Sigmoid colon (tissue), 6 donors: ENCODE measurements at regions not wholly inside any gene's neighbourhood (a gene's known extent, or its start where the extent isn't known, plus 50 kb on each side); places are given as distances from the start of the nearest gene placed in this dataset.

Source experiments
- DNase-seq: peaks from one replicate; pipeline ENCODE4 v3.0.0-alpha.2; 2019
- H3K27ac ChIP-seq, 4 donors: fragments of 200-600 bp; sonication (generic); one replicate each; pipeline ENCODE4 v1.5.1; 2016 to 2019; ENCODE audit warnings: mild to moderate bottlenecking in 1 of 4
- H3K27me3 ChIP-seq, 3 donors: fragments of 200-600 bp; sonication (generic); one replicate each; pipeline ENCODE4 v1.5.1; 2019; ENCODE audit warnings: mild to moderate bottlenecking in 1 of 3
- H3K36me3 ChIP-seq, 4 donors: fragments of 200-600 bp; sonication (generic); one replicate each; pipeline ENCODE4 v1.5.1; 2016 to 2019
- H3K4me1 ChIP-seq, 4 donors: fragments of 200-600 bp; sonication (generic); one replicate each; pipeline ENCODE4 v1.5.1; 2017 to 2019
- H3K4me3 ChIP-seq, 4 donors: fragments of 200-600 bp; sonication (generic); one replicate each; pipeline ENCODE4 v1.5.1; 2017 to 2019; ENCODE audit warnings: mild to moderate bottlenecking in 2 of 4, moderate library complexity in 1 of 4
- H3K9me3 ChIP-seq, 4 donors: fragments of 200-600 bp in 3 of 4; sonication (generic) in 3 of 4; one replicate each; pipeline versions ENCODE4 v1.5.1 to v1.6.1; 2013 to 2019
- CTCF ChIP-seq, 4 experiments: fragments of 450-650 bp in 3 of 4; fragments of 200-600 bp in 1 of 4; IDR thresholded peaks; one replicate each; pipeline ENCODE4 v1.5.1; 2016 to 2019; ENCODE audit warnings: antibody characterized with exemption in 4 of 4, mild to moderate bottlenecking in 3 of 4, moderate library complexity in 2 of 4
- EP300 ChIP-seq, 4 donors: sonication (generic); formaldehyde crosslinking; IDR thresholded peaks; one replicate each; pipeline ENCODE4 v1.6.1; 2017; ENCODE audit warnings: antibody characterized with exemption in 4 of 4
- POLR2A ChIP-seq, 2 donors: fragments of 450-650 bp; IDR thresholded peaks; one replicate each; pipeline ENCODE4 v1.6.1; 2016; ENCODE audit warnings: antibody characterized with exemption in 2 of 2, mild to moderate bottlenecking in 2 of 2, moderate library complexity in 2 of 2
- POLR2AphosphoS5 ChIP-seq, 4 donors: sonication (generic); formaldehyde crosslinking; IDR thresholded peaks; one replicate each; pipeline ENCODE4 v1.6.1; 2017; ENCODE audit warnings: antibody characterized with exemption in 4 of 4
- WGBS, 2 donors: extraction: QIAGEN DNeasy Blood & Tissue Kit; methylation state at CpG; one replicate each; pipeline ENCODE4 v1.1.7; 2013; 5-methylcytosine and 5-hydroxymethylcytosine counted together
- intact Hi-C: fragments of 100-400 bp; cut with DNase I; formaldehyde crosslinking; loops from one replicate; pipeline ENCODE4 v1.15.1; 2023
- donor health status: healthy with polysubstance abuse.
- donor health status: healthy.

GRCh38 chr2:118340103-118340502 is 251.8 kb downstream of the INSIG2 start:
- DNase-seq, result no peak
- intact Hi-C loops, result no loop called here
- Histone ChIP-seq H3K36me3 (no peaks in the 10 kb centered on the region), H3K9me3 (peaks cover 0 to 5% (median 2%) of the 10 kb centered on the region in 4 donors), H3K27ac (no peak overlapping the region), H3K4me3 (no peak overlapping the region), H3K4me1 (no peaks in the 10 kb centered on the region), H3K27me3 (no peaks in the 10 kb centered on the region)
- no peak for TF ChIP-seq EP300 (IDR thresholded peaks at IDR 0.05)
- TF ChIP-seq CTCF (IDR thresholded peaks at IDR 0.05), result no peak
- no peak for TF ChIP-seq POLR2AphosphoS5 (IDR thresholded peaks at IDR 0.05)
- TF ChIP-seq POLR2A (IDR thresholded peaks at IDR 0.05), result no peak
- 77 to 87% methylated on average over 5 of the region's 5 CpGs for WGBS, 2 donors

- Histone ChIP-seq H3K9me3 (peaks cover 0 to 5% (median 2%) of the 10 kb centered on the region in 4 donors), H3K4me3 (no peak overlapping the region), H3K27ac (no peak overlapping the region), H3K27me3 (no peaks in the 10 kb centered on the region), H3K4me1 (no peaks in the 10 kb centered on the region), H3K36me3 (no peaks in the 10 kb centered on the region)
- intact Hi-C loops, result no loop called here
- no peak for TF ChIP-seq CTCF (IDR thresholded peaks at IDR 0.05)
- no peak for TF ChIP-seq POLR2A (IDR thresholded peaks at IDR 0.05)
- DNase-seq, result no peak
- WGBS, 2 donors, result 95 to 96% methylated on average over 1 of the region's 1 CpG
These were observed 251.1 kb downstream of the INSIG2 start for GRCh38 chr2:118339386-118339785.

- Histone ChIP-seq H3K4me3 (no peak overlapping the region), H3K36me3 (no peaks in the 10 kb centered on the region), H3K27me3 (no peaks in the 10 kb centered on the region), H3K4me1 (no peaks in the 10 kb centered on the region), H3K27ac (no peak overlapping the region), H3K9me3 (no peaks in the 10 kb centered on the region)
- no peak for DNase-seq
- intact Hi-C loops, result no loop called here
- TF ChIP-seq CTCF (IDR thresholded peaks at IDR 0.05) (no peak), POLR2AphosphoS5 (IDR thresholded peaks at IDR 0.05) (no peak), EP300 (IDR thresholded peaks at IDR 0.05) (no peak)
These were observed 245.4 kb downstream of the INSIG2 start for GRCh38 chr2:118333664-118334063.

- no peaks in the 10 kb centered on the region for H3K4me1 ChIP-seq
- no peak for TF ChIP-seq CTCF (IDR thresholded peaks at IDR 0.05)
- H3K27me3 ChIP-seq, result peaks cover 0 to 9% (median 0%) of the 10 kb centered on the region in 3 donors
- no peaks in the 10 kb centered on the region for H3K9me3 ChIP-seq
- H3K36me3 ChIP-seq, result no peaks in the 10 kb centered on the region
- DNase-seq, result no peak
- H3K4me3 ChIP-seq, result no peak overlapping the region
- intact Hi-C loops, result no loop called here
- 75 to 81% methylated on average over 6 of the region's 6 CpGs for WGBS, 2 donors
- H3K27ac ChIP-seq, result no peak overlapping the region
These were observed 237.2 kb downstream of the INSIG2 start for GRCh38 chr2:118325321-118325955.

- intact Hi-C loops, result loop anchor here (5.0 kb wide), 1 partner anchor 530 kb away; no protein-coding TSS in a partner anchor
- H3K27ac ChIP-seq, result no peak overlapping the region
- TF ChIP-seq POLR2A (IDR thresholded peaks at IDR 0.05), result no peak
- TF ChIP-seq POLR2AphosphoS5 (IDR thresholded peaks at IDR 0.05), result no peak
- no peak for TF ChIP-seq EP300 (IDR thresholded peaks at IDR 0.05)
- no peak for TF ChIP-seq CTCF (IDR thresholded peaks at IDR 0.05)
- H3K9me3 ChIP-seq, result no peaks in the 10 kb centered on the region
- 71 to 89% methylated on average over 2 of the region's 2 CpGs for WGBS, 2 donors
- no peak overlapping the region for H3K4me3 ChIP-seq
- no peaks in the 10 kb centered on the region for H3K36me3 ChIP-seq
- H3K27me3 ChIP-seq, result peaks cover 0 to 11% (median 0%) of the 10 kb centered on the region in 3 donors
- no peaks in the 10 kb centered on the region for H3K4me1 ChIP-seq
- no peak for DNase-seq
These were observed 234.1 kb downstream of the INSIG2 start for GRCh38 chr2:118322406-118322805.
